ENCODE measurements at regions not wholly inside any gene's neighbourhood (a gene's known extent, or its start where the extent isn't known, plus 50 kb on each side); places are given as distances from the start of the nearest gene placed in this dataset.

DNA sequence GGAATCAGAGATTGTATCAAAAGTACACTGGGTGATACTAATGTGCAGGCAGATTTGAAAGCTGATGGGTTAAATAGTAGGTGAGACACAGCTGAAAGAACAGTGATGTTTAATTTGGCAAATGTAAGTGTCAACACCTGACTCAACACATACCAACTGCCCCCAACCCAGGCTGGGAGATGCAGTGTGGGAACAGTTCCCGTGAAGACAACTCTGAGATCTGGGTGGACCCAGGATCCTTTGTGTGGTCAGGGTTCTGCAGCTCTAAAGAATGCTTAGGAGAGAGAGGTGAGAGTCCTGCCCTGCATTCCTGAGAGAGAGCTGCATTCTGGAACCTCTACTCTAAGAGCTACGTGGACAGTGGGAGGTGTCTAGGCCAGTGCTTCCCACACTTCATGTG, 479.7 kb downstream of the RPS24 start:
- Mint-ChIP-seq H3K4me1 (peaks cover 0 to 1% (median 0%) of the 10 kb centered on the region in 7 donors), H3K27me3 (peaks cover 0 to 4% (median 0%) of the 10 kb centered on the region in 5 donors), H3K4me3 (no peak overlapping the region), H3K27ac (no peak overlapping the region), H3K36me3 (no peaks in the 10 kb centered on the region), H3K9me3 (no peaks in the 10 kb centered on the region)
- Histone ChIP-seq H3K27me3 (ENCODE audit: control insufficient read depth in 2 of 2, insufficient read depth in 2 of 2, low read length in 2 of 2) (no peaks in the 10 kb centered on the region), H3K9me3 (ENCODE audit: control insufficient read depth in 2 of 3, low read length in 3 of 3) (no peaks in the 10 kb centered on the region), H3K4me3 (ENCODE audit: low read length) (no peak overlapping the region), H3K4me1 (ENCODE audit: control insufficient read depth in 2 of 2, insufficient read depth in 2 of 2, low read length in 2 of 2) (no peaks in the 10 kb centered on the region), H3K27ac (ENCODE audit: low read depth, low read length) (no peak overlapping the region), H3K36me3 (ENCODE audit: control insufficient read depth in 2 of 3, insufficient read depth in 3 of 3, low read length in 3 of 3) (no peaks in the 10 kb centered on the region)
- DNase-seq: no peak
- ChIA-PET CTCF (no interaction called here), POLR2A (no interaction called here)
- intact Hi-C loops (cut with micrococcal nuclease): no loop called here
- ATAC-seq: no peak

DNA sequence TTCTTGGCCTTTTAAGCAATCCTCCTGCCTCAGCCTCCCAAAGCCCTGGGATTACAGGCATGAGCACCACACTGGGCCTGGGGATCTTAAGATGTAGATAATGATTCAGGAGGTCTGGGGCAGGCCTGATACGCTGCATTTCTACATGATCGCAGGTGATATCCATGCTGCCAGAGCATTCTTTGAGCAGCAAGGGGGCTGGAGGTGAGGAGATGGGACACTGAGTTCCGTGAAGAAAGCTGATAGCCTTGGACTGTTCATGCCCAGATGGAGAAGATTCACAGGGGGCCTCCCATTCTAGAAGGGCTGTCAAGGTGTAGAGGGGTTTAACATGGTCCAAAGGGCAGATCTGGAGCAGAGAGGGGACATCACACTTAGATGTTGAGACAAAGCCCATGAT, 480.3 kb downstream of the RPS24 start:
- H3K27ac ChIP-seq (ENCODE audit: low read depth, low read length): no peak overlapping the region
- H3K4me1 Mint-ChIP-seq: peaks cover 0 to 5% (median 0%) of the 10 kb centered on the region in 7 donors
- H3K9me3 ChIP-seq (ENCODE audit: control insufficient read depth in 2 of 3, low read length in 3 of 3): no peaks in the 10 kb centered on the region
- ChIA-PET POLR2A (no interaction called here), CTCF (no interaction called here)
- no peaks in the 10 kb centered on the region for H3K27me3 ChIP-seq (ENCODE audit: control insufficient read depth in 2 of 2, insufficient read depth in 2 of 2, low read length in 2 of 2)
- no peaks in the 10 kb centered on the region for H3K4me1 ChIP-seq (ENCODE audit: control insufficient read depth in 2 of 2, insufficient read depth in 2 of 2, low read length in 2 of 2)
- H3K27me3 Mint-ChIP-seq: peaks cover 0 to 4% (median 0%) of the 10 kb centered on the region in 5 donors
- no peak for DNase-seq
- H3K4me3 Mint-ChIP-seq: no peak overlapping the region
- H3K36me3 ChIP-seq (ENCODE audit: control insufficient read depth in 2 of 3, insufficient read depth in 3 of 3, low read length in 3 of 3): no peaks in the 10 kb centered on the region
- H3K27ac Mint-ChIP-seq: no peak overlapping the region
- ATAC-seq: no peak
- no peaks in the 10 kb centered on the region for H3K9me3 Mint-ChIP-seq
- H3K4me3 ChIP-seq (ENCODE audit: low read length): no peak overlapping the region
- intact Hi-C loops (cut with micrococcal nuclease): no loop called here
- no peaks in the 10 kb centered on the region for H3K36me3 Mint-ChIP-seq

DNA sequence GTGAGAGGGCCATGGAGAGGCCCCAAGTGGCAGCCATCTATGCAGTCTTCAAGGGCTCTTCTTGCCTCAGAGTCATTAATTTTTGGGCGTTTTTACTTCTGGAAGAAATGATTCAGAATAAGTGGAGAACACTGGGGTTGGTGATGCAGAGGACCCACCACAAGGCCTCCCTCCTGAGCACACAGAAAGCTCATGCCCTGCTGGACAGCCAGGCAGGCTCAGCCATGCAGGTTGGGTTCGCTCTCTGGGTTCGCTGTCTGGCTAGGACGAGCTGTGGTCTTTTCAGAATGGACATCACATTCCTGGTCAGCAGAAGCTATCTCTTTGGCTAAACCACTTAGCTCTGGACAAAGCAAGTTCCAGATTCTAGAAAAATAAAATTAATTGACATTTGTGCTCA, 480.8 kb downstream of the RPS24 start:
- Histone ChIP-seq H3K36me3 (ENCODE audit: control insufficient read depth in 2 of 3, insufficient read depth in 3 of 3, low read length in 3 of 3) (no peaks in the 10 kb centered on the region), H3K4me1 (ENCODE audit: control insufficient read depth in 2 of 2, insufficient read depth in 2 of 2, low read length in 2 of 2) (no peaks in the 10 kb centered on the region), H3K9me3 (ENCODE audit: control insufficient read depth in 2 of 3, low read length in 3 of 3) (no peaks in the 10 kb centered on the region), H3K27ac (ENCODE audit: low read depth, low read length) (no peak overlapping the region), H3K27me3 (ENCODE audit: control insufficient read depth in 2 of 2, insufficient read depth in 2 of 2, low read length in 2 of 2) (no peaks in the 10 kb centered on the region), H3K4me3 (ENCODE audit: low read length) (no peak overlapping the region)
- intact Hi-C loops (cut with micrococcal nuclease): no loop called here
- ATAC-seq (no peak), DNase-seq (no peak)
- H3K9me3 Mint-ChIP-seq: no peaks in the 10 kb centered on the region
- H3K36me3 Mint-ChIP-seq: no peaks in the 10 kb centered on the region
- H3K27ac Mint-ChIP-seq: no peak overlapping the region
- H3K4me3 Mint-ChIP-seq: no peak overlapping the region
- H3K4me1 Mint-ChIP-seq: peaks cover 0 to 5% (median 0%) of the 10 kb centered on the region in 7 donors
- ChIA-PET POLR2A (no interaction called here), CTCF (no interaction called here)
- H3K27me3 Mint-ChIP-seq: peaks cover 0 to 1% (median 0%) of the 10 kb centered on the region in 5 donors

DNA sequence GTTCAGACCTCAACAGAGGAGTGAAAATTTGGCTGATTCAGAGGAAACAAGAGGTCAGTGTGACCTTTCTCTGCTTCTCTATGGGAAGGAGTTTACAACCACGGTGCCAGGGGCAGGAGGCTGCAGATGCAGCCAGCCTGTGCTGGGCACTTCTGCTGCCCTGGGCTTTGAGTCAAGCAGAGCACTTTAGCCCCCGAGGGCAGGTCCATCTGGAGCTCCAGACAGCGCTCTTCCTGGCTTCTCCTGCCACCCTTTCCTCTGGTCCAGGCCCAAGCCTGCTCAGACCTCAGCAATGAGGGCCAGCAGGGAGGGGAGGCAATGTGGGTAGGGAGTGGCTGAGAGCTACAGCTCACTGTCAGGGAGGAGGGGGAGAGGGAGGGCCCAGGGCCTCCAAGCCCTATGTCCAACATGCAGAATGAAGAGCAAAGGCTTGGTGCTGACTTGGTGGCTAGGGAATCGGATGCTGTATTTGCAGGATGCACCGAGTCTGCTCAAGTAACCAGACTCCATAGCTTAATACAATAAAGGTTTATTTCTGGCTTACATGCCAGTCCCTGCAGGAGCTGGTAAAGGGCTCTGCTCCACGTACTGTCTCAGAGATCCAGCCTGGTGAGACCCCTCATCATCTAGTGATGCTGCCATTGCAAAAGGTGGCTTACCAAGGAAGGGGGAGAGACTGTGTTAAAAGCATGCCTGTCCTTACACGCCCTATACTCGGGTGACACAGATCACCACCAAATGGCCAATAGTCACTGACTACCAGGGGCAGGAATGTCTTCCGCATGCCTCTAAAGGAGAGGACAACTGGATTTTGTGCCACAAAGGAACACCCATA, 481.6 kb downstream of the RPS24 start:
- POLR2A ChIA-PET: no interaction called here
- CTCF ChIA-PET: no interaction called here
- no peaks in the 10 kb centered on the region for H3K9me3 Mint-ChIP-seq
- Histone ChIP-seq H3K36me3 (ENCODE audit: control insufficient read depth in 2 of 3, insufficient read depth in 3 of 3, low read length in 3 of 3) (no peaks in the 10 kb centered on the region), H3K4me3 (ENCODE audit: low read length) (no peak overlapping the region), H3K27me3 (ENCODE audit: control insufficient read depth in 2 of 2, insufficient read depth in 2 of 2, low read length in 2 of 2) (no peaks in the 10 kb centered on the region), H3K4me1 (ENCODE audit: control insufficient read depth in 2 of 2, insufficient read depth in 2 of 2, low read length in 2 of 2) (no peaks in the 10 kb centered on the region), H3K9me3 (ENCODE audit: control insufficient read depth in 2 of 3, low read length in 3 of 3) (no peaks in the 10 kb centered on the region), H3K27ac (ENCODE audit: low read depth, low read length) (no peak overlapping the region)
- intact Hi-C loops (cut with micrococcal nuclease): no loop called here
- ATAC-seq (no peak), DNase-seq (peak in 1 of 9 donors; percentile 7)
- no peak overlapping the region for H3K4me3 Mint-ChIP-seq
- no peaks in the 10 kb centered on the region for H3K36me3 Mint-ChIP-seq
- H3K27ac Mint-ChIP-seq: no peak overlapping the region
- H3K27me3 Mint-ChIP-seq: no peaks in the 10 kb centered on the region
- H3K4me1 Mint-ChIP-seq: peaks cover 0 to 5% (median 0%) of the 10 kb centered on the region in 7 donors

DNA sequence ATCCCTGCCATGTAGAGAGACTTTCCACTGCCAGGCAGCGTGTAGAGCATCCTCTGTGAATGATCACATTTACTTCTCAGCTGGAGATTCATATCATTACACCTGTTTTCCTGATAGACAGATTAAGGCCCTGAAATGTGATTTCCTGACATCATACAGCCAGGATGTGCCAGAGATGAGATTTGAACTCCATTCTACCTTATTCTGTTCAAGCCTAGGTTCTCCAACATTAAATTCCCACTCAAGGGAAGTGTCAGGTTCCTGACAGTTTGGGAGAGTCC, 482.1 kb downstream of the RPS24 start:
- H3K4me1 Mint-ChIP-seq: peaks cover 3 to 6% (median 4%) of the 10 kb centered on the region in 7 donors

DNA sequence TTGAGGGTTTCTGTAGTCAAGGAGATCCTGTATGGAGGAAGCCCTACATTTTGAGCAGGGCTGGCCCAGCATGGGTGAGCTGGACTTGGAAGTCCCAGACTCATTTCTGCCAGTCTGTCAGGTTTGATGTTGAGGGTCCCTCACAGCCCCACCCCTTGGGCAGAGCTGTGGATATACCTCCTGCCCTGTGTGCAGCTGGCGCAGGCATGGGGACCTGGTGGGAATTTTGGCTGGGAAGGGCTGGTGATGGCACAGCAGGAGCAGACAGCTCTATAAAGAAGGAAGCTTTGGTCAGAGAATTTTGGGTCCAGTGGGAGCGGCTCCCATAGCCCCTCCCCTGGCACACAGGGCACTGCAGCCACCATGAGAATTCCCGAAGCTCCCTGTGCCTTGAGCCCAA, 482.6 kb downstream of the RPS24 start:
- CTCF ChIA-PET: no interaction called here
- Histone ChIP-seq H3K4me3 (ENCODE audit: low read length) (no peak overlapping the region), H3K27me3 (ENCODE audit: control insufficient read depth in 2 of 2, insufficient read depth in 2 of 2, low read length in 2 of 2) (no peaks in the 10 kb centered on the region), H3K36me3 (ENCODE audit: control insufficient read depth in 2 of 3, insufficient read depth in 3 of 3, low read length in 3 of 3) (no peaks in the 10 kb centered on the region), H3K9me3 (ENCODE audit: control insufficient read depth in 2 of 3, low read length in 3 of 3) (no peaks in the 10 kb centered on the region), H3K27ac (ENCODE audit: low read depth, low read length) (no peak overlapping the region), H3K4me1 (ENCODE audit: control insufficient read depth in 2 of 2, insufficient read depth in 2 of 2, low read length in 2 of 2) (peaks cover 0 to 4% of the 10 kb centered on the region in 2 donors)
- H3K27me3 Mint-ChIP-seq: no peaks in the 10 kb centered on the region
- H3K9me3 Mint-ChIP-seq: no peaks in the 10 kb centered on the region
- intact Hi-C loops (cut with micrococcal nuclease): no loop called here
- DNase-seq (peak in 1 of 9 donors; percentile 1), ATAC-seq (no peak)
- POLR2A ChIA-PET: no interaction called here
- H3K4me3 Mint-ChIP-seq: no peak overlapping the region
- peaks cover 7 to 10% (median 8%) of the 10 kb centered on the region in 7 donors for H3K4me1 Mint-ChIP-seq
- no peaks in the 10 kb centered on the region for H3K36me3 Mint-ChIP-seq
- H3K27ac Mint-ChIP-seq: no peak overlapping the region

More for the DNA sequence above, 482.1 kb downstream of the RPS24 start:
- Mint-ChIP-seq H3K36me3 (no peaks in the 10 kb centered on the region), H3K27ac (no peak overlapping the region), H3K27me3 (no peaks in the 10 kb centered on the region), H3K9me3 (no peaks in the 10 kb centered on the region), H3K4me3 (no peak overlapping the region)
- DNase-seq (no peak), ATAC-seq (no peak)
- Histone ChIP-seq H3K4me1 (ENCODE audit: control insufficient read depth in 2 of 2, insufficient read depth in 2 of 2, low read length in 2 of 2) (peaks cover 0 to 4% of the 10 kb centered on the region in 2 donors), H3K36me3 (ENCODE audit: control insufficient read depth in 2 of 3, insufficient read depth in 3 of 3, low read length in 3 of 3) (no peaks in the 10 kb centered on the region), H3K27me3 (ENCODE audit: control insufficient read depth in 2 of 2, insufficient read depth in 2 of 2, low read length in 2 of 2) (no peaks in the 10 kb centered on the region), H3K27ac (ENCODE audit: low read depth, low read length) (no peak overlapping the region), H3K9me3 (ENCODE audit: control insufficient read depth in 2 of 3, low read length in 3 of 3) (no peaks in the 10 kb centered on the region), H3K4me3 (ENCODE audit: low read length) (no peak overlapping the region)
- POLR2A ChIA-PET: no interaction called here
- intact Hi-C loops (cut with micrococcal nuclease): no loop called here
- CTCF ChIA-PET: no interaction called here

DNA sequence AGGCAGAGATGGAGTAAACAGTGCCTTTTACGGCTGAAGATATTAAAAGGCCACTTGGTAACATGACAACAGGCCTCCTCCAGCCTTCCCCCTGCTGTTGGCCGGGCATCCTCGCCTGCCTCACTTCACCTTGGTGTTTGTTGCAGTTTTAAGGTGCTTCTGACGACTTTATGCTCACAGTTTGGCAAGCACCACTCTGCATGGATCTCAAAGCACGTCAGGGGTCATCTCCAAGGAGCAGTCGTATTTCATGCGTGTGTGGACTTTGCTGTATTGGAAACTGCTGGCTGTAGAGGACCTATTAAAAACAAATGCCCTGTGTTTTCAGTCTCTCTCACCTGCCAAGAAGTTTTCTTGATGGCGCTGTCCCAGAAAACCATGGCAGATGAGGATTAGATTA, 483.1 kb downstream of the RPS24 start:
- Mint-ChIP-seq H3K4me3 (no peak overlapping the region), H3K36me3 (no peaks in the 10 kb centered on the region), H3K27me3 (no peaks in the 10 kb centered on the region), H3K4me1 (peaks cover 8 to 11% (median 9%) of the 10 kb centered on the region in 7 donors), H3K9me3 (no peaks in the 10 kb centered on the region), H3K27ac (no peak overlapping the region)
- ChIA-PET POLR2A (no interaction called here), CTCF (no interaction called here)
- no peak overlapping the region for H3K4me3 ChIP-seq (ENCODE audit: low read length)
- peaks cover 0 to 4% of the 10 kb centered on the region in 2 donors for H3K4me1 ChIP-seq (ENCODE audit: control insufficient read depth in 2 of 2, insufficient read depth in 2 of 2, low read length in 2 of 2)
- intact Hi-C loops (cut with micrococcal nuclease): no loop called here
- H3K36me3 ChIP-seq (ENCODE audit: control insufficient read depth in 2 of 3, insufficient read depth in 3 of 3, low read length in 3 of 3): no peaks in the 10 kb centered on the region
- DNase-seq: no peak
- ATAC-seq: no peak
- no peak overlapping the region for H3K27ac ChIP-seq (ENCODE audit: low read depth, low read length)
- H3K27me3 ChIP-seq (ENCODE audit: control insufficient read depth in 2 of 2, insufficient read depth in 2 of 2, low read length in 2 of 2): no peaks in the 10 kb centered on the region
- H3K9me3 ChIP-seq (ENCODE audit: control insufficient read depth in 2 of 3, low read length in 3 of 3): no peaks in the 10 kb centered on the region

All from naive thymus-derived CD4-positive, alpha-beta T cell (primary cell).